HEK293 (cell line): ENCODE measurements at regions not wholly inside any gene's neighbourhood (a gene's known extent, or its start where the extent isn't known, plus 50 kb on each side); places are given as distances from the start of the nearest gene placed in this dataset.
"Not testable (repeated sequence)": the region's sequence is repeated elsewhere in the genome, so short reads cannot be mapped to it uniquely, and the experiment has no call there.

Experiments
- CTCF ChIA-PET: fragments of 350-600 bp; formaldehyde crosslinking; extraction: SDS; loops from one replicate; lab custom pipeline; 2021; ENCODE audit warnings: antibody characterized with exemption; lab: Yijun Ruan, JAX
- POLR2A ChIA-PET: fragments of 300-600 bp; formaldehyde crosslinking; extraction: SDS; loops from one replicate; lab custom pipeline; 2020; ENCODE audit warnings: antibody characterized with exemption, inconsistent platforms; lab: Yijun Ruan, JAX
- H3K27ac ChIP-seq: fragments of 200-500 bp; sonication (Bioruptor generic); 2 replicates; pipeline ENCODE4 v1.5.1; 2014; ENCODE audit warnings: low read depth, low read length, control low read depth, inconsistent platforms; ENCODE audit errors: extremely low read depth
- H3K36me3 ChIP-seq, 2 experiments: fragments of 200-500 bp in 1 of 2; sonication (Bioruptor generic) in 1 of 2; 1 replicate in 1 of 2; 2 replicates in 1 of 2; pipeline ENCODE4 v1.5.1; 2014 to 2017; ENCODE audit warnings: inconsistent platforms in 2 of 2, low read length in 2 of 2; ENCODE audit not compliant: control insufficient read depth in 2 of 2, insufficient read depth in 1 of 2
- H3K4me1 ChIP-seq: fragments of 200-500 bp; sonication (Bioruptor generic); 2 replicates; pipeline ENCODE4 v1.5.1; 2014; ENCODE audit warnings: mild to moderate bottlenecking, low read length, inconsistent platforms; ENCODE audit not compliant: control insufficient read depth, insufficient read depth
- H3K4me3 ChIP-seq: 2 replicates; pipeline ENCODE4 v1.5.1; 2011; ENCODE audit warnings: low read depth, mild to moderate bottlenecking, control low read depth, low read length, moderate library complexity
- H3K9me3 ChIP-seq: fragments of 200-500 bp; sonication (Bioruptor generic); 2 replicates; pipeline ENCODE4 v1.5.1; 2014; ENCODE audit warnings: low read depth, low read length, inconsistent platforms; ENCODE audit not compliant: control insufficient read depth, insufficient read depth
- FEZF1 ChIP-seq: fragments of 450-650 bp; formaldehyde crosslinking; IDR thresholded peaks from 2 replicates; pipeline ENCODE4 v1.5.1; 2016; ENCODE audit warnings: missing biosample characterization, missing genetic modification characterization
- GLI4 ChIP-seq: fragments of 450-650 bp; formaldehyde crosslinking; IDR thresholded peaks from 2 replicates; pipeline ENCODE4 v1.5.1; 2016; ENCODE audit warnings: missing biosample characterization, missing genetic modification characterization
- PRDM1 ChIP-seq: fragments of 450-650 bp; formaldehyde crosslinking; IDR thresholded peaks from 2 replicates; pipeline ENCODE4; 2016; ENCODE audit warnings: missing biosample characterization, missing genetic modification characterization
- SP7 ChIP-seq: fragments of 450-650 bp; formaldehyde crosslinking; IDR thresholded peaks from 2 replicates; pipeline ENCODE4 v1.5.1; 2016; ENCODE audit warnings: missing biosample characterization, missing genetic modification characterization
- ZIC2 ChIP-seq: fragments of 450-650 bp; formaldehyde crosslinking; IDR thresholded peaks from 2 replicates; pipeline ENCODE4 v1.5.1; 2016; ENCODE audit warnings: missing biosample characterization, missing genetic modification characterization
- ZNF157 ChIP-seq: fragments of 450-650 bp; formaldehyde crosslinking; IDR thresholded peaks from 2 replicates; pipeline ENCODE4 v1.5.1; 2016; ENCODE audit warnings: missing biosample characterization, missing genetic modification characterization
- ZNF239 ChIP-seq: fragments of 450-650 bp; formaldehyde crosslinking; IDR thresholded peaks from 2 replicates; pipeline ENCODE4 v1.5.1; 2016; ENCODE audit warnings: missing biosample characterization, missing genetic modification characterization
- ZNF398 ChIP-seq: fragments of 450-650 bp; formaldehyde crosslinking; IDR thresholded peaks from 2 replicates; pipeline ENCODE4 v1.5.1; 2017; ENCODE audit warnings: missing biosample characterization, missing genetic modification characterization
- ZNF423 ChIP-seq: fragments of 450-650 bp; formaldehyde crosslinking; IDR thresholded peaks from 2 replicates; pipeline ENCODE4 v1.5.1; 2016; ENCODE audit warnings: missing biosample characterization, missing genetic modification characterization
- ZNF514 ChIP-seq: fragments of 450-650 bp; formaldehyde crosslinking; IDR thresholded peaks from 2 replicates; pipeline ENCODE4 v1.5.1; 2016; ENCODE audit warnings: missing biosample characterization, missing genetic modification characterization
- ZNF621 ChIP-seq: fragments of 450-650 bp; formaldehyde crosslinking; IDR thresholded peaks from 2 replicates; pipeline ENCODE4 v1.5.1; 2017; ENCODE audit warnings: missing biosample characterization, missing genetic modification characterization
- ZNF660 ChIP-seq: fragments of 450-650 bp; IDR thresholded peaks from 2 replicates; pipeline ENCODE4 v1.5.1; 2018; ENCODE audit warnings: missing biosample characterization, mild to moderate bottlenecking, missing genetic modification characterization
- ZXDB ChIP-seq: fragments of 450-650 bp; formaldehyde crosslinking; IDR thresholded peaks from 2 replicates; pipeline ENCODE4 v1.5.1; 2016; ENCODE audit warnings: missing biosample characterization, missing genetic modification characterization
- TF ChIP-seq, protein P1 (sequence below): fragments of 450-650 bp; formaldehyde crosslinking; IDR thresholded peaks from 2 replicates; pipeline ENCODE4 v1.5.1; 2016; ENCODE audit warnings: missing biosample characterization, missing genetic modification characterization
- TF ChIP-seq, protein P2 (sequence below): fragments of 450-650 bp; formaldehyde crosslinking; IDR thresholded peaks from 2 replicates; pipeline ENCODE4 v1.5.1; 2016; ENCODE audit warnings: missing biosample characterization, missing genetic modification characterization

DNA sequence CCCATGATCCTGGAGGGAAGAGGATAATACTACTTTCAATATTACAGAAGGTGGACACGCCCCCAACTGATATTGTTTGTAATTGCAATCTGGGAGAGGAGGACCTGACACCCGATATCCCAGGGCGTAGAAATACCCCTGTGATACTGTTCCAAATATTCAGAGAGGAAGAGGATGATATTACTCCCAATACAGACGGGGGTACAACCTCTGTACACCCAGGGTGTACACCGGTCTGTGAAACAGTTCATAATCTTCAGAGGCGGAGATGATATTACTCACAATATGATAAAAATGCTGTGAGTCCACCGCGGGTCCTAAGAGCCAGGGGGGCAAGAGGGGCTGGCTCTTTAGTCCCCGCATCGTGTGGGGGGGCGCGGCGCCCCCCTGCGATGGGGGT lies 57.2 kb upstream of the ALDH3B2 start:
- no peaks in the 10 kb centered on the region for H3K9me3 ChIP-seq
- CTCF ChIA-PET: no interaction called here
- H3K36me3 ChIP-seq: no peaks in the 10 kb centered on the region
- POLR2A ChIA-PET: no interaction called here
- no peak overlapping the region for H3K27ac ChIP-seq
- peak overlapping the region; percentile 46 for H3K4me3 ChIP-seq
- H3K4me1 ChIP-seq: no peaks in the 10 kb centered on the region
- TF ChIP-seq FEZF1 (tag by site-specific recombination) (no peak), ZXDB (tag by site-specific recombination) (no peak), SP7 (tag by site-specific recombination) (no peak), ZIC2 (tag by site-specific recombination) (no peak), ZNF239 (tag by site-specific recombination) (no peak), ZNF660 (tag by site-specific recombination) (no peak), ZNF398 (tag by site-specific recombination) (no peak), ZNF157 (no peak), ZNF514 (tag by site-specific recombination) (no peak), GLI4 (tag by site-specific recombination) (no peak), ZNF423 (tag by site-specific recombination) (no peak), PRDM1 (tag by site-specific recombination) (no peak), ZNF621 (tag by site-specific recombination) (no peak)
- TF ChIP-seq, protein P1, sequence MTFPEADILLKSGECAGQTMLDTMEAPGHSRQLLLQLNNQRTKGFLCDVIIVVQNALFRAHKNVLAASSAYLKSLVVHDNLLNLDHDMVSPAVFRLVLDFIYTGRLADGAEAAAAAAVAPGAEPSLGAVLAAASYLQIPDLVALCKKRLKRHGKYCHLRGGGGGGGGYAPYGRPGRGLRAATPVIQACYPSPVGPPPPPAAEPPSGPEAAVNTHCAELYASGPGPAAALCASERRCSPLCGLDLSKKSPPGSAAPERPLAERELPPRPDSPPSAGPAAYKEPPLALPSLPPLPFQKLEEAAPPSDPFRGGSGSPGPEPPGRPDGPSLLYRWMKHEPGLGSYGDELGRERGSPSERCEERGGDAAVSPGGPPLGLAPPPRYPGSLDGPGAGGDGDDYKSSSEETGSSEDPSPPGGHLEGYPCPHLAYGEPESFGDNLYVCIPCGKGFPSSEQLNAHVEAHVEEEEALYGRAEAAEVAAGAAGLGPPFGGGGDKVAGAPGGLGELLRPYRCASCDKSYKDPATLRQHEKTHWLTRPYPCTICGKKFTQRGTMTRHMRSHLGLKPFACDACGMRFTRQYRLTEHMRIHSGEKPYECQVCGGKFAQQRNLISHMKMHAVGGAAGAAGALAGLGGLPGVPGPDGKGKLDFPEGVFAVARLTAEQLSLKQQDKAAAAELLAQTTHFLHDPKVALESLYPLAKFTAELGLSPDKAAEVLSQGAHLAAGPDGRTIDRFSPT (tag by site-specific recombination): no peak
- TF ChIP-seq, protein P2, sequence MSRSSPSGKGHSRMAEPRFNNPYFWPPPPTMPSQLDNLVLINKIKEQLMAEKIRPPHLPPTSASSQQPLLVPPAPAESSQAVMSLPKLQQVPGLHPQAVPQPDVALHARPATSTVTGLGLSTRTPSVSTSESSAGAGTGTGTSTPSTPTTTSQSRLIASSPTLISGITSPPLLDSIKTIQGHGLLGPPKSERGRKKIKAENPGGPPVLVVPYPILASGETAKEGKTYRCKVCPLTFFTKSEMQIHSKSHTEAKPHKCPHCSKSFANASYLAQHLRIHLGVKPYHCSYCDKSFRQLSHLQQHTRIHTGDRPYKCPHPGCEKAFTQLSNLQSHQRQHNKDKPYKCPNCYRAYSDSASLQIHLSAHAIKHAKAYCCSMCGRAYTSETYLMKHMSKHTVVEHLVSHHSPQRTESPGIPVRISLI (tag by site-specific recombination): no peak

- H3K9me3 ChIP-seq, H3K27ac ChIP-seq, H3K4me1 ChIP-seq, H3K4me3 ChIP-seq, H3K36me3 ChIP-seq, POLR2A ChIA-PET: not testable (repeated sequence)
- CTCF ChIA-PET: interaction anchor here (0.8 kb wide), 1 partner anchor 466 kb away, joined by 3 read pairs; no protein-coding TSS in a partner anchor
Observed at GRCh38 chr11:67728163-67728571, 53.7 kb upstream of the ALDH3B2 start.

DNA sequence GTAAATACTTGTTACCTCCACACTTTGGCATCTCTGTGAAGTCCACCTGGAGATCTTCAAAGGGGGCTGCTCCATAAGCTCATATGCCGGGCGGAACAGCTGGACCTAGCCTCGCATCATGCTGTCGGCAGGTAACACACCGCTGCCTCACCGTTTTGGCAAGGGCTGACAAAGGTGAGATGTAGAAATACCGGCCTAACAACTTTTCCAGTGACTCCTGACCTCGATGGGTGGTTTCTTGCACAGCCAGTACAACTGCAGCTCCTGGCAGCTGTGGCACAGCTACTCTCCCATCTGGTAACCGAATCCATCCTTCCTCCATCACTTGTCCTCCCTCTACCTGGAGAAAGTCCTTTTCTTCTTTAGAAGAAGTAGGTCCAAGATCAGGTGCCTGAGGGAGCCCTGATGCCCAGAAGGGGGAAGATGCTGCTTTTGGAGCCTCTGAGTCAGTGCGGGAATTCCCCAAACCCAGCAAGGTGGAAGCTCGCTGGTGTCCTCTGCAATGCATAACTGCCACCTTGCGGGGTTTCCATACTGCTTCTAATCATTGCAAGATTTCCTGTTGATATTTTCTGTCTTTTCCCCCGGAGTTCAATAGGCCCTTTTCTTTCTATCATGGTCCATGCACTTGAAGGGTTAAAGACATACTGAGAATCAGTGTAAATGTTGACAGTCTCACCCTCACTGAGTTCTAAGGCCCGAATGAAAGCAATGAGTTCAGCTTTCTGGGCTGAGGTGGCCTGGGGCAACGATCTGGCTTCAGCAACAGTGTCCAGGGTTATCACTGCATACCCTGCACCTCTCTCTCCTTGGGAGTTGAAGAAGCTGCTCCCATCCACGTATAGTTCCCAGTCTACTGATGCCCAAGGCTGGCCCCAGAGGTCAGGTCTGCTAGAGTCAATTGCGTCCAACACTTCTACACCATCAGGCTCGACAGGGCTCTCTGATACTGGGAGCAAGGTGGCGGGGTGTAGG lies 52.9 kb upstream of the ALDH3B2 start:
- H3K27ac ChIP-seq, H3K9me3 ChIP-seq, POLR2A ChIA-PET, H3K4me1 ChIP-seq, H3K4me3 ChIP-seq, H3K36me3 ChIP-seq: not testable (repeated sequence)
- CTCF ChIA-PET: interaction anchor here (0.8 kb wide), 1 partner anchor 466 kb away, joined by 3 read pairs; no protein-coding TSS in a partner anchor
